Central memory CD8-positive, alpha-beta T cell (primary cell): ENCODE measurements at regions not wholly inside any gene's neighbourhood (a gene's known extent, or its start where the extent isn't known, plus 50 kb on each side); places are given as distances from the start of the nearest gene placed in this dataset.

ENCODE experiments used
- ATAC-seq: fragments of 150-1000 bp; cut with Tn5 transposase; replicated peaks from 2 replicates; pipeline ENCODE4 v1.10.0; 2022; ENCODE audit warnings: mild to moderate bottlenecking, moderate FRiP score, moderate number of reproducible peaks; ENCODE audit not compliant: poor library complexity, severe bottlenecking; ENCODE audit errors: extremely low read depth
- DNase-seq, 2 donors: peaks; one replicate each; pipeline ENCODE4 v3.0.0; 2021; ENCODE audit warnings: low spot score in 2 of 2
- H3K27ac Mint-ChIP-seq: one replicate; pipeline ENCODE4 v1.8.0; 2022; ENCODE audit warnings: low read depth, mild to moderate bottlenecking, moderate library complexity, mixed read lengths
- H3K27me3 Mint-ChIP-seq: one replicate; pipeline ENCODE4 v1.8.0; 2022; ENCODE audit warnings: mixed read lengths
- H3K36me3 Mint-ChIP-seq: one replicate; pipeline ENCODE4 v1.8.0; 2022; ENCODE audit warnings: mild to moderate bottlenecking, moderate library complexity, mixed read lengths; ENCODE audit not compliant: insufficient read depth
- H3K4me1 Mint-ChIP-seq: one replicate; pipeline ENCODE4 v1.8.0; 2022; ENCODE audit warnings: mixed read lengths
- H3K4me3 Mint-ChIP-seq: one replicate; pipeline ENCODE4 v1.8.0; 2022; ENCODE audit warnings: mild to moderate bottlenecking, moderate library complexity, mixed read lengths
- H3K9me3 Mint-ChIP-seq: one replicate; pipeline ENCODE4 v1.8.0; 2022; ENCODE audit warnings: mixed read lengths

DNA sequence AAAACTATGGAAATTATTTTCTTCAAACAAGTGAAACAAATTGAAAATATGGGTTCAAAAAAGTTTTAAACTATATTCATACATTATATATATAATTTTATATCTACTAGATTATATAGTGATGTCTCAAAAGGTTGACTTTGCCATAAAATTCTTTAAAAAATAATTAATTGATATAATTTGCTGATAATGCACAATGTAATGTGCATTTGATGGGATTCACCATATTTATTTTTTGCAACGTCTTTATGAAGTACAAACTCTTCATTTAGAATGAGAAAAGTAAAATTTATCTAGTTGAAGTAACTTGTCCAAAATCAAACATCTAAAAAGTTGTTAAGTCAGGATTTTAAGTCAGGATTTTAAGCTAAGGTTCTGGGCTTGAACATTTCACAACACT, 1954.5 kb upstream of the PCDH20 start:
- H3K27ac Mint-ChIP-seq: no peak overlapping the region
- DNase-seq (no peak), ATAC-seq (no peak)
- H3K27me3 Mint-ChIP-seq: no peaks in the 10 kb centered on the region
- H3K4me1 Mint-ChIP-seq: no peaks in the 10 kb centered on the region
- H3K4me3 Mint-ChIP-seq: no peak overlapping the region
- H3K9me3 Mint-ChIP-seq: peaks cover 12% of the 10 kb centered on the region
- no peaks in the 10 kb centered on the region for H3K36me3 Mint-ChIP-seq

DNA sequence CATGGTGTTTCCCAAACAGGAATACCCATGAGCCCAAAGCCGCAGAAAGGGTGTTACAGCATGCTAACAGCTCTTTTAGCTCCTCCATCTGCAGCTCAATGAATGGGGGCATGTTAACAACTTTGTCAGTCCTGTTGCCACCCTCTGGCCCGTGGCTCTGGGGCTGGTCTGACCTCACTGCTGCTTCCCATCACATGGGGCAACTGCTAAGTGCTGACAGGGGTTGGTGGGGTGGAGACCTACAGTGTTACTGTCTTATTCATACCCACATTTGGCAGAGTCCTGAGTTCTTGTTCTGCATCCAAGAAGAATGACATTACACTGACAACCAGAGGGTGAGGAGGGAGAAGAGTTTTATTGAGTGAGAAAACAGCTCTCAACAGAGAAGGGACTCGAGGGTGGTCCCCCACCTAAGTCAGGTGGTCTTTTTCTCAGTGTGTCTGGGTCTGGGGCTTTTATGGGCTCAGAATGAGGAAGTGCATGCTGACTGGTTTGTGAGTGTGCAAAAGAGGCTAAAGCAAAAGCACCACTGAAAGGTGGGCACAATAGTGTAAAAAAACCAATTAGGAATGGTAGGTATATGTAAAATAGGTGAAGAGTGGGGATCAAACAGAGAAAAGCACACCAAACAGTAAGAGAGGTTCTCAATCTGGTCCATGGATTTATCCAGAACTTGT, 1952.0 kb upstream of the PCDH20 start:
- H3K4me1 Mint-ChIP-seq: no peaks in the 10 kb centered on the region
- DNase-seq (no peak), ATAC-seq (no peak)
- no peak overlapping the region for H3K27ac Mint-ChIP-seq
- H3K27me3 Mint-ChIP-seq: no peaks in the 10 kb centered on the region
- H3K9me3 Mint-ChIP-seq: peaks cover 12% of the 10 kb centered on the region
- no peak overlapping the region for H3K4me3 Mint-ChIP-seq
- no peaks in the 10 kb centered on the region for H3K36me3 Mint-ChIP-seq

DNA sequence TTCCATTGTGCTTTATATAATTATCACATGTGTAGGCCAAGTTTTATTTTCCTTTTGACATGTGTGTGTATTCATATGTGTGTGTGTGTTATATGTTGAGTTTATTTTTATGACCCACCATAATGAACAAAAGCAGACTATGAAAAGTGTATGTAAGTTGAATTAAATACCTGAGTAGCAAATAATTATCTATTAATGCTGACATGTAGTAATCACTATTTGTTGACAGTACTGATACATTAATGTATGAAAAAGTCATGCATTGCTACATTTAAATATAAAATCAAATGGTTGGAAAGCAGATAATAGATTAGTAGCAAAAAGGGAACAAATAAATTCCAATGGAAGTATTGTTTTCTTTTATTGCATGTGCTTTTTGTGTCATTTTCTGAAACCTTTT, 1948.5 kb upstream of the PCDH20 start:
- Mint-ChIP-seq H3K36me3 (no peaks in the 10 kb centered on the region), H3K4me1 (no peaks in the 10 kb centered on the region), H3K27ac (no peak overlapping the region)

DNA sequence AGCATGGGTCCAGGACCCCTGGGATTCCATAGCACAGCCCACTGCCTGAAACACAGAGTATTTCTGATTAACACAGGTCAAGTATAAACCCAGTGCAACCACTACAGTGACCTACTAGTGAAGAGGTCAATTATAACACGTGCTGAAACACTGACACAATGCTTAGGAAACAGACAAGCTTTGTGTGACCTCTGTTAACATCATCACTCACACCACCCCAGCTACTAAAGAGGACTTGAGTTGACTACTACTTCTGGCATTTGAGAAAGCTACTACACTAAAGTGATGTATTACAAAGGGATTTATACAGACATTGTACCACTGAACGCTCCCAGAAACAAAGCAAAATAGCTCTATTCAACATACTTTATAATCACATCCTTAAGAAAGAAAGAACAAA, 1935.9 kb upstream of the PCDH20 start:
- Mint-ChIP-seq H3K27ac (no peak overlapping the region), H3K4me1 (no peaks in the 10 kb centered on the region), H3K27me3 (no peaks in the 10 kb centered on the region), H3K36me3 (no peaks in the 10 kb centered on the region), H3K4me3 (no peak overlapping the region), H3K9me3 (peaks cover 10% of the 10 kb centered on the region)
- no peak for DNase-seq
- ATAC-seq: no peak

More for the DNA sequence above, 1948.5 kb upstream of the PCDH20 start:
- DNase-seq (no peak), ATAC-seq (no peak)
- H3K4me3 Mint-ChIP-seq: no peak overlapping the region
- H3K27me3 Mint-ChIP-seq: no peaks in the 10 kb centered on the region
- H3K9me3 Mint-ChIP-seq: peaks cover 12% of the 10 kb centered on the region

DNA sequence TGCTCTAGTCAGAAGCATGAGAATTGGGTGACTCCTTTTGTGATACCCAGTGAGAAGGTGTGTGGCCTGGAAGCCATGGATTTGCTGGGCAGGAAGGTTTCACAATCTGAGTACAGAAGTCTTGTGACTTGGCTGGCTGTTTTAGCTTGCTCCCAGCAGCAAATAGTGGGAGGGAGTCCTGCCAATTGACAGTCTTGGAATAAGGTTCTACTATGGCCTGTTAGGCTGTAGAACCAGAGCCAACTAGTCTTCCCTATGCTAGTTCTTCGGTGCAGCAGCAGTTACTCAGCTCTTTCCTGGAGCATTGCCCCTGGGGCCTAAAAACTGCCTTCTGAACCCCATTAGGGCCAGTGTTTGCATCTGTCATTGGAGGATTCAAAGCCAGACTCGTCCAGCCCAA, 1935.4 kb upstream of the PCDH20 start:
- H3K4me1 Mint-ChIP-seq: no peaks in the 10 kb centered on the region
- peaks cover 13% of the 10 kb centered on the region for H3K9me3 Mint-ChIP-seq
- H3K27ac Mint-ChIP-seq: no peak overlapping the region
- H3K36me3 Mint-ChIP-seq: no peaks in the 10 kb centered on the region
- no peaks in the 10 kb centered on the region for H3K27me3 Mint-ChIP-seq
- no peak for ATAC-seq
- DNase-seq: no peak
- no peak overlapping the region for H3K4me3 Mint-ChIP-seq

DNA sequence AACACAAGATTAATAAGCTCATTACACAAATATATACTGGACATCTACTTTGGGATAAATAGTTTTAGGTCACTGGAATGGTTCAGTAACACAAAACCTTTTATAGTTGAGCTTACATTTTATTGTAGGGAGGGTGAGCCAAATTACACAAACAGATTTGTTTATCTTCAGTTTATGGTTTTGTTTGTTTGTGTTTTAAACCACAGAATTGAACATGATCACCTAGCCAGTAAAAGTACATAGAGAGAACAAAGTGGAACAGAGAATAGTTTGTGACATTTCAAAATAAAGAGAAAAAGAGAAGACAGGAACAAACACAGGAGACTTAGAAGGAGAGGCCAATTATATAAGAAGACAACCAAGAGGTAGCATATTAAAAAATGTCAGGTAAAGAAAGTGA, 1930.2 kb upstream of the PCDH20 start:
- no peak overlapping the region for H3K27ac Mint-ChIP-seq
- H3K36me3 Mint-ChIP-seq: no peaks in the 10 kb centered on the region
- DNase-seq (no peak), ATAC-seq (no peak)
- peaks cover 18% of the 10 kb centered on the region for H3K9me3 Mint-ChIP-seq
- no peaks in the 10 kb centered on the region for H3K4me1 Mint-ChIP-seq
- H3K4me3 Mint-ChIP-seq: no peak overlapping the region
- H3K27me3 Mint-ChIP-seq: no peaks in the 10 kb centered on the region

DNA sequence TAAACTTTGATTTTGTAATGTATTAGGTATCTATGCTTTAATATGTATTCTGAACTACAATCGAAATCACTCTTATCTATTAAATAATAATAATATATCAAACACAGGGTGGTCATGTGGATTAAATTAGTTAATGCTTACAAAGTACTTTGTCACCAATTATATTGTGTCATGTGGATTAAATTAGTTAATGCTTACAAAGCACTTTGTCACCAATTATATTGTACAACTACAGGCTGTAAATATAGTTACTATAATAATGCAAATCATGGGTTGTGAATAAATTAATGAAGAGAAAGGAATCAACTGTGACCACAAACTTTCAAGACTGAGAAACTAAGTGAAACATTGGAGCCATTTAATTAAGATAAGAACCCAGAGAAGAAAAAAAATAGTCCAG, 1929.1 kb upstream of the PCDH20 start:
- Mint-ChIP-seq H3K4me1 (no peaks in the 10 kb centered on the region), H3K4me3 (no peak overlapping the region), H3K36me3 (no peaks in the 10 kb centered on the region), H3K27ac (no peak overlapping the region), H3K9me3 (peaks cover 18% of the 10 kb centered on the region), H3K27me3 (no peaks in the 10 kb centered on the region)
- ATAC-seq (no peak), DNase-seq (no peak)

DNA sequence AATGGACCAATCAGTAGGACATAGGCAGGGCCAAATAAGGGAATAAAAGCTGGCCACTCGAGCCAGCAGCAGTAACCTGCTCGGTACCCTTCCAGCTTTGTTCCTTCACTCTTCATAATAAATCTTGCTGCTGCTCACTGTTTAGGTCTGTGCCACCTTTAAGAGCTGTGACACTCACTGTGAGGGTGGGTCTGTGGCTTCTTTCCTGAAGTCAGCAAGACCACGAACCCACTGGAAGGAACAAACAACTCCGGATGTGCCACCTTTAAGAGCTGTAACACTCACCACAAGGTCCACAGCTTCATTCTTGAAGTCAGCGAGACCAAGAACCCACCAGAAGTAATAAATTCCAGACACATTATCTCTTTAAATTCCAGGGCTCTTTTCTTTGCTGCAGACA, 1922.3 kb upstream of the PCDH20 start:
- ATAC-seq (no peak), DNase-seq (no peak)
- H3K9me3 Mint-ChIP-seq: peaks cover 30% of the 10 kb centered on the region
- H3K27me3 Mint-ChIP-seq: no peaks in the 10 kb centered on the region
- H3K27ac Mint-ChIP-seq: no peak overlapping the region
- H3K4me3 Mint-ChIP-seq: no peak overlapping the region
- no peaks in the 10 kb centered on the region for H3K4me1 Mint-ChIP-seq
- no peaks in the 10 kb centered on the region for H3K36me3 Mint-ChIP-seq

DNA sequence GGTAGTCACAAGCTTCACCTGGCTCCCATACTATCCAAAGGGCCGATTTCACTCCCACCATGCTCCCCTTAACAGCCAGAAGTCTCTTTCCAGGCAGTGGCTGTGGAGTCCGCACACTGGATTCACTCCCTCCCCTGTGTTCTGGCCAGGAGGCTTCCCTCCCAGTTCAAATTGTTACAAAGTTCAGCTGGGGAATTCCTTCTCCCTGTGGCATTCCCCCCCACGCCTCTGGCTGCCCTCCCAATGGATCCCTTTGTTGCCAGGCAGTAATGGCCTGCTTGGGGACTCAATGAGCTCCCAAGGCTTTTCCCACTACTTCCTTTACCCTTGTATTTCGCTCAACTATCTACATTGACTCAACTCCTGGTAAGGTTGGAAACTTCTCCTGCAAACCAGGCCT, 1921.4 kb upstream of the PCDH20 start:
- no peak for ATAC-seq
- Mint-ChIP-seq H3K9me3 (peaks cover 32% of the 10 kb centered on the region), H3K4me3 (no peak overlapping the region), H3K27me3 (no peaks in the 10 kb centered on the region), H3K27ac (no peak overlapping the region), H3K36me3 (no peaks in the 10 kb centered on the region), H3K4me1 (no peaks in the 10 kb centered on the region)
- DNase-seq: no peak

DNA sequence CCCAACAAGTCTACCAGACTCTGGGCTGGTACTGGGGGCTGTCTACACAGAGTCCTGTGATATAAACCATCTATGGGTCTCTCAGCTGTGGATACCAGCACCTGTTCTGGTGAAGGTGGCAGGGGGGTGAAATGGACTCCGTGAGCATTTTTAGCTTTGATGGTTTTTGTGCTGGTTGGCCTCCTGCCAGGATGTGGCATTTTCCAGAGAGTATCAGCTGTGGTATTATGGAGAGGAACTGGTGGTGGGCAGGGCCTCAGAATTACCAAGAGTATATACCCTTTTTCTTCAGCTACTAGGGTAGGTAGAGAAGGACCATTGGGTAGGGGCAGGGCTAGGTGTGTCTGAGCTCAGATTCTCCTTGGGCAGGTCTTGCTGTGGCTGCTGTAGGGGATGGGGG, 1920.9 kb upstream of the PCDH20 start:
- Mint-ChIP-seq H3K9me3 (peaks cover 32% of the 10 kb centered on the region), H3K4me3 (no peak overlapping the region), H3K36me3 (no peaks in the 10 kb centered on the region), H3K27me3 (no peaks in the 10 kb centered on the region), H3K4me1 (no peaks in the 10 kb centered on the region), H3K27ac (no peak overlapping the region)
- no peak for ATAC-seq
- no peak for DNase-seq

DNA sequence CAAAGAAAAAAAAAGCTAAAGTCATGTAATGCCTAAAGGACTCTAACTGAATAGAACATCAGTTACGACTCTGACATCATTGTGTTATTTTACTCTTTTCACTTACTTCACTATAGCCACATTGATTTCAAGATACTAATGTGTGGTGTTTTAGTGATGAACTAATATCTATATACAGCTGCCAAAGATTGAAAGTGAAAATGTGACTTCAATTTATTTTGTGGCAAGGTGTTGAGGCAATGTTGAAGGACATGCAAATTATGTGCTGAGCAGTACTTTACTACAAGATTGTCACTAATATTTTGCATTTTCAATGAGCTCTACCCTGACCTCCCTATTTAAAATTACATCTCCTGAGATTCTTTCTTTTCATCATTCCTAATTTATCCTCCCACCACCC, 1911.9 kb upstream of the PCDH20 start:
- Mint-ChIP-seq H3K27ac (no peak overlapping the region), H3K4me1 (no peaks in the 10 kb centered on the region), H3K36me3 (no peaks in the 10 kb centered on the region), H3K27me3 (no peaks in the 10 kb centered on the region), H3K4me3 (no peak overlapping the region), H3K9me3 (peaks cover 15% of the 10 kb centered on the region)
- DNase-seq (no peak), ATAC-seq (no peak)

DNA sequence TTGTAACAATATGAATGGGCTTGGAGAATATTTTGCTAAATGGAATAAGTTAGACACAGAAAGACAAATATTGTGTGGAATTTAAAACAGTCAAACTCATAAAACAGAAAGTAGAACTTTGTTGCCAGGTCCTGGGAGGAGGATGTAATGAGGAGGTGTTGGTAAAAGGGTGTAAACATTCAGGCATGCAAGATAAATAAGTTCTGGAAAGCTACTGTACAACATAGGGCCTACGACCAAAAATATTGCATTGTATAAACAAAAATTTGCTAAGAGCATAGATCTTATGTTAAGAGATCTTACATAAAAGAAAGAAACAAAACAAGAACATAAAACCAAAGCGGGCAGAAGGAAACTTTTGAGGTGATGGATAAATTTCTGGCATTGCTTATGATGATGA, 1907.8 kb upstream of the PCDH20 start:
- no peaks in the 10 kb centered on the region for H3K36me3 Mint-ChIP-seq
- H3K27ac Mint-ChIP-seq: no peak overlapping the region
- ATAC-seq (no peak), DNase-seq (no peak)
- no peaks in the 10 kb centered on the region for H3K4me1 Mint-ChIP-seq
- H3K27me3 Mint-ChIP-seq: no peaks in the 10 kb centered on the region
- no peak overlapping the region for H3K4me3 Mint-ChIP-seq
- H3K9me3 Mint-ChIP-seq: peaks cover 13% of the 10 kb centered on the region

DNA sequence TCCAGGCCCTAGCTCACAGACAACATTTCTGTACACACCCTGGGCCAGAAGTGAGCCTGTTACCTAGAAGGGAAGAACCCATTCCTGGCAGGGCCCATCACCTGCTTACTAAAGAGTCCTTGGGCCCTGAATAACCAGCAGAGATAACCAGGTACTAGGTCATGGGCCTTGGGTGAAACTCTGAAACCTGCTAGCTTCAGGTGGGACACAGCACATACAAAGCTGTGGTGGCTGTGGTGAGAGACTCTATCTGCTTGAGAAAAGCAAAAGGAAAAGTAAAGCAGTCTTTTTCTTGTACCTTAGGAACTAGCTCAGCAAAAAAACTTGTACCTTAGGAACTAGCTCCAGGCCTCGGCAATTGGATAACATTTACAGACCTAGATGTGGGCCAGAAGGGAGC, 1895.9 kb upstream of the PCDH20 start:
- Mint-ChIP-seq H3K27ac (no peak overlapping the region), H3K4me3 (no peak overlapping the region), H3K9me3 (peaks cover 32% of the 10 kb centered on the region), H3K4me1 (no peaks in the 10 kb centered on the region), H3K36me3 (no peaks in the 10 kb centered on the region), H3K27me3 (no peaks in the 10 kb centered on the region)
- ATAC-seq (no peak), DNase-seq (no peak)
